Upper lobe of left lung (tissue), 6 donors: ENCODE measurements at regions not wholly inside any gene's neighbourhood (a gene's known extent, or its start where the extent isn't known, plus 50 kb on each side); places are given as distances from the start of the nearest gene placed in this dataset.
A peak's percentile ranks its signal among the peaks of the same experiment; 100 is the strongest.

ENCODE experiments used
- ATAC-seq, 2 donors: fragments of 200-7000 bp; cut with Tn5 transposase; one replicate each; pipeline ENCODE4 v1.9.1; 2022; ENCODE audit warnings: mild to moderate bottlenecking in 2 of 2, moderate library complexity in 2 of 2; ENCODE audit not compliant: low FRiP score in 2 of 2
- DNase-seq, 2 donors: peaks; one replicate each; pipeline ENCODE4 v3.0.0-alpha.2; 2019 to 2020
- H3K27ac ChIP-seq, 4 donors: fragments of 200-600 bp; sonication (generic); one replicate each; pipeline ENCODE4 v1.5.1; 2016 to 2019
- H3K27me3 ChIP-seq, 4 donors: fragments of 200-600 bp; sonication (generic); one replicate each; pipeline ENCODE4 v1.5.1; 2017 to 2019
- H3K36me3 ChIP-seq, 4 donors: fragments of 200-600 bp; sonication (generic); one replicate each; pipeline ENCODE4 v1.5.1; 2016 to 2019
- H3K4me1 ChIP-seq, 4 donors: fragments of 200-600 bp; sonication (generic); one replicate each; pipeline ENCODE4 v1.5.1; 2018 to 2019
- H3K4me3 ChIP-seq, 4 donors: fragments of 200-600 bp; sonication (generic); one replicate each; pipeline ENCODE4 v1.5.1; 2017 to 2019; ENCODE audit warnings: mild to moderate bottlenecking in 2 of 4, moderate library complexity in 1 of 4
- H3K9me3 ChIP-seq, 4 donors: fragments of 200-600 bp; sonication (generic); one replicate each; pipeline ENCODE4 v1.5.1; 2018 to 2019
- CTCF ChIP-seq, 6 experiments: fragments of 450-650 bp in 4 of 6; fragments of 200-600 bp in 2 of 6; sonication (generic) in 2 of 6; IDR thresholded peaks; one replicate each; pipeline ENCODE4 v1.5.1; 2016 to 2019; ENCODE audit warnings: antibody characterized with exemption in 6 of 6
- EP300 ChIP-seq, 4 donors: sonication (generic); formaldehyde crosslinking; IDR thresholded peaks; one replicate each; pipeline ENCODE4 v1.5.1; 2017; ENCODE audit warnings: antibody characterized with exemption in 4 of 4, control low read depth in 2 of 4
- POLR2A ChIP-seq, 4 donors: fragments of 450-650 bp; IDR thresholded peaks; one replicate each; pipeline ENCODE4 v1.5.1; 2016 to 2017; ENCODE audit warnings: antibody characterized with exemption in 4 of 4, mild to moderate bottlenecking in 2 of 4
- POLR2AphosphoS5 ChIP-seq, 2 donors: sonication (generic); formaldehyde crosslinking; IDR thresholded peaks; one replicate each; pipeline ENCODE4 v1.5.1; 2017; ENCODE audit warnings: antibody characterized with exemption in 2 of 2
- WGBS, 2 donors: methylation state at CpG; one replicate each; pipeline ENCODE4 v1.1.5; 2017 to 2018; 5-methylcytosine and 5-hydroxymethylcytosine counted together
- donor health status: DM: no; HTN: no; CAD: no; lungs with moderate emphysema.
- donor health status: DM: no; HTN: yes; CAD: no; lungs with severe emphysema.

- no peak overlapping the region for H3K27ac ChIP-seq
Measured at GRCh38 chr2:167595021-167595420, 652.4 kb downstream of the STK39 start.

GRCh38 chr2:167592441-167592840, 655.0 kb downstream of the STK39 start:
- no peaks in the 10 kb centered on the region for H3K27me3 ChIP-seq
- TF ChIP-seq CTCF (IDR thresholded peaks at IDR 0.05) (no peak), EP300 (IDR thresholded peaks at IDR 0.05) (no peak), POLR2AphosphoS5 (IDR thresholded peaks at IDR 0.05) (no peak), POLR2A (IDR thresholded peaks at IDR 0.05) (no peak)
- no peaks in the 10 kb centered on the region for H3K36me3 ChIP-seq
- DNase-seq: no peak
- no peak for ATAC-seq
- no peak overlapping the region for H3K27ac ChIP-seq
- H3K4me3 ChIP-seq: no peak overlapping the region
- H3K9me3 ChIP-seq: no peaks in the 10 kb centered on the region
- H3K4me1 ChIP-seq: no peaks in the 10 kb centered on the region

More at GRCh38 chr2:167595021-167595420, 652.4 kb downstream of the STK39 start:
- TF ChIP-seq POLR2AphosphoS5 (IDR thresholded peaks at IDR 0.05) (no peak), EP300 (IDR thresholded peaks at IDR 0.05) (no peak), POLR2A (IDR thresholded peaks at IDR 0.05) (no peak), CTCF (IDR thresholded peaks at IDR 0.05) (no peak)
- Histone ChIP-seq H3K4me3 (no peak overlapping the region), H3K4me1 (no peaks in the 10 kb centered on the region), H3K9me3 (no peaks in the 10 kb centered on the region), H3K36me3 (no peaks in the 10 kb centered on the region), H3K27me3 (no peaks in the 10 kb centered on the region)
- DNase-seq: no peak
- 76 to 86% methylated on average over 3 of the region's 3 CpGs for WGBS, 2 donors
- ATAC-seq: no peak

- TF ChIP-seq POLR2AphosphoS5 (IDR thresholded peaks at IDR 0.05) (no peak), EP300 (IDR thresholded peaks at IDR 0.05) (no peak), CTCF (IDR thresholded peaks at IDR 0.05) (no peak), POLR2A (IDR thresholded peaks at IDR 0.05) (no peak)
- H3K4me3 ChIP-seq: no peak overlapping the region
- no peaks in the 10 kb centered on the region for H3K9me3 ChIP-seq
- WGBS, 2 donors: 83 to 90% methylated on average over 5 of the region's 5 CpGs
- no peak for DNase-seq
- no peak overlapping the region for H3K27ac ChIP-seq
- no peaks in the 10 kb centered on the region for H3K27me3 ChIP-seq
- ATAC-seq: peak in 1 of 2 donors; percentile 56
- no peaks in the 10 kb centered on the region for H3K36me3 ChIP-seq
- H3K4me1 ChIP-seq: no peaks in the 10 kb centered on the region
Measured at GRCh38 chr2:167582619-167583018, 664.8 kb downstream of the STK39 start.

GRCh38 chr2:167581961-167582574, 665.3 kb downstream of the STK39 start:
- no peaks in the 10 kb centered on the region for H3K27me3 ChIP-seq

More at GRCh38 chr2:167581961-167582574, 665.3 kb downstream of the STK39 start:
- H3K4me3 ChIP-seq: no peak overlapping the region
- H3K9me3 ChIP-seq: no peaks in the 10 kb centered on the region
- TF ChIP-seq POLR2A (IDR thresholded peaks at IDR 0.05) (no peak), EP300 (IDR thresholded peaks at IDR 0.05) (no peak), POLR2AphosphoS5 (IDR thresholded peaks at IDR 0.05) (no peak), CTCF (IDR thresholded peaks at IDR 0.05) (no peak)
- no peak overlapping the region for H3K27ac ChIP-seq
- 72 to 73% methylated on average over 6 of the region's 6 CpGs for WGBS, 2 donors
- DNase-seq: no peak
- ATAC-seq: peak in 1 of 2 donors; percentile 55
- no peaks in the 10 kb centered on the region for H3K36me3 ChIP-seq
- H3K4me1 ChIP-seq: no peaks in the 10 kb centered on the region
